ENCODE measurements at regions not wholly inside any gene's neighbourhood (a gene's known extent, or its start where the extent isn't known, plus 50 kb on each side); places are given as distances from the start of the nearest gene placed in this dataset.

DNA sequence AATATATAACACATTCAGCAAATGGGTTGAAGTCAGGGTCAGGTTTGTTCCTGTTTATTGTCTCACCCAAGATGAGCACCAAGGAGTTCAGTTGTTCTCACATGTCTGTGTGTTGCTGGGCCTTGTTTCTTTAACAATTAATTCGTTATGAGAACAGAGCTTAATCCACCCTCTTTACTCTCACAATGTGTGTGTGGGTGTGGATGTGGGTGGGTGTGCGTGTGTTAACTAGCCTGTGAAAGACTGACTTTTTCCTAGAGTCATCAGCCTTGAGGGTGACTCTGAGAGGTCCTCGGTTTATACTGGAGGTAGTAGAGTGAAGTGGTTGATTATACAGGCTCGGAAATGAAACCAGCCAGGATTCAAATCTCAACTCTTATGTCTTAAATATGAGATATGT lies 672.1 kb downstream of the MAFB start:
- no peak overlapping the region for H3K4me2 ChIP-seq (ENCODE audit: insufficient read depth, low read length)
- POLR2A ChIA-PET, result no interaction called here
- no peak overlapping the region for H3K27ac ChIP-seq (ENCODE audit: insufficient read depth, low read depth, low read length)
- no peaks in the 10 kb centered on the region for H3K9me1 ChIP-seq (replicated peaks; ENCODE audit: control insufficient read depth, extremely low read depth, insufficient read depth, low read length)
- H4K20me1 ChIP-seq (replicated peaks; ENCODE audit: control insufficient read depth, extremely low read depth, insufficient read depth, low read length), result no peaks in the 10 kb centered on the region
- DNase-seq (ENCODE audit: low read depth, low spot score) (no peak), FAIRE-seq (no peak)
- no peak for TF ChIP-seq FOS (IDR thresholded peaks at IDR 0.05; ENCODE audit: borderline replicate concordance, insufficient read depth, low read length)
- TF ChIP-seq POLR2A (IDR thresholded peaks at IDR 0.05; ENCODE audit: low read depth, low read length), result no peak
- TF ChIP-seq POLR2AphosphoS5 (IDR thresholded peaks at IDR 0.05; ENCODE audit: insufficient read depth, low read depth, low read length), result no peak
- TF ChIP-seq, protein P1, sequence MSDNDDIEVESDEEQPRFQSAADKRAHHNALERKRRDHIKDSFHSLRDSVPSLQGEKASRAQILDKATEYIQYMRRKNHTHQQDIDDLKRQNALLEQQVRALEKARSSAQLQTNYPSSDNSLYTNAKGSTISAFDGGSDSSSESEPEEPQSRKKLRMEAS (IDR thresholded peaks at IDR 0.05; ENCODE audit: insufficient read depth, insufficient read length), result no peak
- no peak for TF ChIP-seq CTCF (IDR thresholded peaks at IDR 0.05; ENCODE audit: extremely low read depth in 1 of 2, insufficient read depth in 1 of 2, low read depth in 1 of 2, low read length in 2 of 2)
- no peak for TF ChIP-seq EZH2 (IDR thresholded peaks at IDR 0.05; ENCODE audit: borderline replicate concordance, low read depth, low read length, severe bottlenecking)
- TF ChIP-seq GATA2 (IDR thresholded peaks at IDR 0.05; ENCODE audit: insufficient read depth, insufficient read length, low read depth, low read length), result no peak
- no peak for TF ChIP-seq JUN (IDR thresholded peaks at IDR 0.05; ENCODE audit: borderline replicate concordance, insufficient read depth, insufficient read length, low read depth)
- intact Hi-C loops (cut with micrococcal nuclease), result no loop called here
- CTCF ChIA-PET, result no interaction called here
- H3K9me3 ChIP-seq (replicated peaks; ENCODE audit: control insufficient read depth, insufficient read depth, low read length), result no peaks in the 10 kb centered on the region
- no peak overlapping the region for H3K9ac ChIP-seq (replicated peaks; ENCODE audit: extremely low read depth, insufficient read depth, low read length)
- no peak overlapping the region for H3K4me3 ChIP-seq (replicated peaks in 1 of 3; ENCODE audit: insufficient read depth in 1 of 3, low read depth in 1 of 3, low read length in 3 of 3)
- no peaks in the 10 kb centered on the region for H3K27me3 ChIP-seq (ENCODE audit: control insufficient read depth in 2 of 2, insufficient read depth in 2 of 2, low read length in 2 of 2)
- no peaks in the 10 kb centered on the region for H3K79me2 ChIP-seq (ENCODE audit: control insufficient read depth, insufficient read depth, low read length)
- H2AFZ ChIP-seq (ENCODE audit: low read depth, low read length), result no peak overlapping the region
- no peaks in the 10 kb centered on the region for H3K4me1 ChIP-seq (ENCODE audit: control insufficient read depth, extremely low read depth, insufficient read depth, low read length)
- no peaks in the 10 kb centered on the region for H3K36me3 ChIP-seq (ENCODE audit: control insufficient read depth in 2 of 2, extremely low read depth in 1 of 2, insufficient read depth in 2 of 2, low read length in 2 of 2)
- dilution Hi-C loops (cut with MboI; ENCODE audit: extremely low pct_ligation_motif_present, low sequenced_read_pairs), result no loop called here
- no TSS peak for BruUV-seq (replicated peaks)
